Stimulated activated CD8-positive, alpha-beta memory T cell treated with anti-CD3 and anti-CD28 coated beads, Interleukin-4, amount 100 ng/mL, for 4 hours (primary cell): ENCODE measurements at regions not wholly inside any gene's neighbourhood (a gene's known extent, or its start where the extent isn't known, plus 50 kb on each side); places are given as distances from the start of the nearest gene placed in this dataset.
"Not testable (repeated sequence)": the region's sequence is repeated elsewhere in the genome, so short reads cannot be mapped to it uniquely, and the experiment has no call there.

Experiments used
- DNase-seq, 2 donors: peaks; one replicate each; pipeline ENCODE4 v3.0.0-alpha.2; 2020; ENCODE audit warnings: low read depth in 2 of 2, low spot score in 1 of 2

DNA sequence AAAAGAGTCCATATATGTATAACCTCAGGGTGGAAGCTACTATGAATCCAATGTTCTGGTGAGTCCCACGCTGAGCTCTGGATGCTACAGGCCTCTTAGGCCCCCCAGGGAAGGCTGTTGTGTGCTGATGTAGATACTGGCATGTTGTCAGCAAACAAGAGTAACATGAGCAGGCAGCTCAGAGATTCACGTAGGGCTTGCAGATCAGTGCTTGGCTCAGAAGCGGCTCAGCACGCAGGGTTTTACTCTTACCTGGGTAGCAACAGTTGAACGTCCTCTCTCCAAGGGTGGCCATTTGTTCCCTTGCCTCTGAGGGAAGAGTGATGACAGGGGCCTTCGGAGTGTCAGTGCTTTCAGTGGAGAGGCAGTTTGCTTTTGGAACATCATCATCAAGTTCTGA lies 93.4 kb downstream of the ZFP64 start:
- DNase-seq: no peak

GRCh38 chr20:52096117-52096516 lies 95.5 kb downstream of the ZFP64 start:
- no peak for DNase-seq

DNA sequence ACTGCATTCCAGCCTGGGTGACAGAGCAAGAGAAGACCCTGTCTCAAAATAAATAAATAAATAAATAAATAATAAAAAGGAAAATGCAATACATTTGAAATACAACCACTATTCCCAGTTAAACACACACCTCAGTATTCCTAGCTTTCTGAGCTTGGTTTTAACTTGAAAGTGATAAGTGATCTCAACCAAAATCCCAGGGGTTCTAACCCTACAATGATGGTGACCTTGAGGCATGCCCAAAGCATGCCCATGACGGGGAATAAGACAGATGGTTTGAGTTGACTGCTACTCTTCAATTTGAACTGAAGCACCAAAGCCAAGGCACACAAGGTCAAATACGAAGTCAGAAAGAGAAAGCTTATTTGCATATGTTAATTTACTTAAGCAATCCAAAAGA lies 96.9 kb downstream of the ZFP64 start:
- DNase-seq: no peak

GRCh38 chr20:52093575-52093974 lies 98.0 kb downstream of the ZFP64 start:
- no peak for DNase-seq

DNA sequence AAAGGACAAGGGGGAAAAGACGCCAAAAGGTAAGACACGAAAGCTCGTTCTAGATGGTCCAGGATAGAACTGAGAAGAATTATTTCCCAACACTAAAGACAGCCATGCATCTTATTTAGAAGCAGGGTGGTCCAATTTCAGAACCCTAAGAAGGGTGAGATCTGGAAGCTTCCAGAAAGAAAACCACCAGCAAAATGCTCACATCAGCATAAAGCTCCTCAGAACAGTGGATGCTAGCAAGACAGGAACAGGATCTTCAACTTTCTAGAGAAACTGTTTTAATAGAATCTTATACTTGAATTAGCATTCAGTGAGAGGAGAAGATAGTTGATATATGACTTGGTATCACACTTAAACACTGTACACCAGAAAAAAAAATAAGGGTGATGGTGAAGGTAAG lies 101.5 kb downstream of the ZFP64 start:
- no peak for DNase-seq

DNA sequence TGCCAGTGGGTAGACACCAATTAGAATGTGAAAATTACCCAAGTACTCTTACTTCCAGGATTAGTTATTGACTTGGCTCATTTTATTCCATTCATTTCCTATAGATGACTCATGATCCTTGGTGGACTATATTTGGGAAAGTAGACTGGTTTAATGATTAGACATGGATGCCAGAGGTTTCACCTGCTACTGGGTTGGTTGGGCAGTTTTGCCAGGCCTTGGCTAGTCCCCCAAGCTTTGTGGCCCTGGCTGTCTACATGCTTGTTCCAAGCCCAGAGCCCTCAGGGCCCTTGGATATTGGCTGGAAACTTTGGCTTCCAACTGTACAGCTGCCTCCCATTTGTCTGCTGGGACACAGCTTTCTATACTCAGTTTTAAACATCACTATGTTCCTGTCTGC lies 104.1 kb downstream of the ZFP64 start:
- DNase-seq: no peak

DNA sequence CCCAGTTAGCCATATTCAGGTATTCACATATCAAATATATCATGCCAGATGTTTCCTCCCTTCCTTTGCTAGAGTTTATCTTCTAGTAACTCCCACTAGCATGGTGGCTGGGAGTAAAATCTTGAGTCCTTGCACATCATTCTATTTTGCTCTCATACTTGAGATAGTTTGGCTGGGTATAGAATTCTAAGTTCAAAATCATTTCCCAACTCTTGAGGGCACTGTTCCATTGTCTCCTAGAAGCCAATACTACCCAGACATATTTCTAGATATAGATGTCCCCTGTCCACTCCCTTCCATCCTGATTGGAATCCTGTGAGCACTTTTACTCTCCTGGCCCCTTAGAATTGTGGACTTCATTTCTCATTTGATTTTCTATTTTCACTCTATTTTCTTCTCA lies 104.7 kb downstream of the ZFP64 start:
- no peak for DNase-seq

DNA sequence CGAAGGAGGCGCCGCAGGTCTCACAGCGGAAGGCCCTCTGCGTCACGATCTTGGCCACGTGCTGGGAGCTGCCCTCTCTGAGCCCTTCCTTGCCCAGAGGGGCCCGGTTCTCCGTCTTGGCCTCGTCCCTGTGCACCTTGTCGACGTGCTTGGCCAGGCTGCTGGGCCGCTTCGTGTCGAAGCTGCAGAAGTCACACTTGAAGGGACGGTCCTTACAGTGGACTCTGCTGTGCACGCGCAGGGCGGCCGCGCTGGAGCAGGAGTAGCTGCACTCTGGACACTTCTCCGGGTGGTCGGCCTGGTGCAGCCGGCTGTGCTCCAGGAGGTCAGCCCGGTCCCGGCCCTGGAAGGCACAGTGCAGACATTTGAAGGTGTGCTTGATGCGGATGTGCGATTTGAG lies 106.9 kb downstream of the ZFP64 start:
- DNase-seq: no peak

GRCh38 chr20:52083627-52084232 lies 107.8 kb downstream of the ZFP64 start:
- DNase-seq: no peak

GRCh38 chr20:52082612-52083011 lies 109.0 kb downstream of the ZFP64 start:
- no peak for DNase-seq

DNA sequence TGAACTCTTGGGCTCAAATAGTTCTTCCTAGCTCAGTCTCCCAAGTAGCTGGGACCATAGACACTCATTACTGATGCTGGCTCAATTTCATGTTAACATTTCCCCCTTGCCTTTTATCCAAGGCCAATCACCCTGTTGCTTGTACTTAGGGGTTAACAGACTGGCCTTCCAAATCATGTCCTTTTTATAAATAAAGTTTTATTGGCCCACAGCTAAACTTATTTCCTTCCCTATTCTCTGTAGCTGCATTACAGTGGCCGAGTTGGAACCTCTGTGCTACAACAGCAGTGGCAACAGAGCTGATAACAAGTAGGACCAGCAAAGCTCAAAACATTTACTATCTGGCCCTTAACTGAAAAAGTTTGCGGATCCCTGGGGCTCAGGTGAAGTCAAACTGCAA lies 109.8 kb downstream of the ZFP64 start:
- no peak for DNase-seq

DNA sequence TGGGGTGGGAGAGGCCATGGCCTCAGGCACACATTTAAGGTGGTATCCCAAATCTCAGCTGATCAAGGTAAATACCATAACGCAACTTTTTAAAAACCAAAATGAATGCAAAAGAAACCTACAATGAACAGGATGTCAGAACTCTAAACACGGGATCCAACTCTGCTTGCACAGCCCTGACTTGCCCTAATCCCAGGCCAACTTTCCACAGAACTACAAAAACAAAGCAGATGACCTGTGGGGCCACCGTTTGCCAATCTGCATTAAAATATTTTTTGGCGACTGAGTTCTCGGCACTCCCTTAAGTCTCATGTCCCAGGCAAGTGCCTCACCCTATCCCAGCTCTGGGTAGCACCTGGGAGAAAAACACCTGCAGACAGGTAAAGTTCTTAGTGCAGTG lies 110.5 kb downstream of the ZFP64 start:
- no peak for DNase-seq

DNA sequence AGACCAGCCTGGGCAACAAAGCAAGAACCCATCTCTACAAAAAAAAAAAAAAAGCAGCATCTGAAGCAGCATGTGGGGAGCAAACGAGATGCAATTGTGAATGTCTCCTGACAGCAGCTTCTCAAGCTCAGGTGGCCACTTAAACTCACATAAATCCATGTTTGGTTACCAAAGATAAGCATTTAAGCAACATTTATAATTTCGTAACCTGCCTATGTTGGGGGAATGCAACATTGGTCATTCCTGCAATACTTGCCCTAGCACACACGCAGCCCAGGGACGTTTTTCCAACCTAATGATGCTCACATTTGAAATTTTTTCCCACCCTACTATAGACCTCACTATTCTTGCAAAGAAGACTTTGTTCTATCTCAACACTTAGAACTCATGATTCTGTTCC lies 113.3 kb downstream of the ZFP64 start:
- no peak for DNase-seq

DNA sequence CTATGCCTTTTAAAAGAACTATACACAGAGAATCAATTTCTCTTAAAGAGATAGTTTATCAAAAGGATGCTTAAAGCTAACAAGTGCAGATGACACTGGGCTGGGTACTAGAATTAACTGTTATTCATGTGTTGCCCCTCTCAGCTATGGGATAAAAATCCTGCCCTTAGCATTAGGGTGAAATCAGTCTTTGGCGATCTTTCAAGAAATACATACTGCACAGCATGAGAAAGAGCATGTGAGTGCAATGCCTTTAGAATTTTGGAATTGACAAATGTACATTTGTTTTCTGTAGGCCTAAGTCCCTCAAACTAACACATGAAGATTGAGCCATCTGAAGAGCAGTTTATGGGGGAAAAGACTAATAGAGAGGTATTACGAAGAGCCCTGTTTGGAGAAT lies 115.4 kb downstream of the ZFP64 start:
- no peak for DNase-seq

DNA sequence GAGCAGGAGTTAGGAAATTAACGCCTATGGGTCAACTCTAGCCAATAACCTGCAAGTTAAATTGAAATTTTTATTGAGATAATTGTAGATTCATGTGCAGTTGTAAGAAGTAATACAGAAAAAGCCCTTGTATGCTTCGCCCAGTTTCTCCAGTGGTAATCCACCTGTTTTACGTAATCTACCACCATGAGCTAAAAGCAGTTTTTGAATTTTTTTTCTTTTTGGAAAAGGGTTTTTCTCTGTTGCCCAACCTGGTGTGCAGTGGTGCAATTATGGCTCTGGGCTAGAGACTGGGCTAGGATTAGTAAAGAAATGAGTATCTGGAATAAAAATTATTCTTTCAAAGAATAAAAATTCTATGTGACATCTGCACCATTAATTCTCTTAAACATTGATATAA lies 116.2 kb downstream of the ZFP64 start:
- DNase-seq: no peak

DNA sequence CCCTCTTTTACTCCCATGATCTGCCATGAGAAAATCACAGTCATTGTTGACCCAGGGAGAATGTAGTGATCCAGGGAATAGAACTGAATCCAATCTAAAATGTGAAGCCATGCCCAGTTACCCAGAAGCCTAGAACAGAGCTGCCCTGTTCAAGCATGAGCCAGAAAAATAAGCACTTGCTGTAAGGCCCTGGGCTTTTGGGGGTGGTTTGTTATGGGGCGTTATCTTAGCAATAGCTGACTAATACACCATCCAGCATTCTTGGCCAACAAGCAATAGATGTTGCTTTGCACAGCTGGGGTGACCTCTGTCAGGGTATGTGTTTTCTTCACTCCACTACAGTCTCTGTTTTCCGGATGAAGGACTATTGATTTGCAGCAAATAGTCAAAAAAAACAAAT lies 120.4 kb downstream of the ZFP64 start:
- DNase-seq: no peak

DNA sequence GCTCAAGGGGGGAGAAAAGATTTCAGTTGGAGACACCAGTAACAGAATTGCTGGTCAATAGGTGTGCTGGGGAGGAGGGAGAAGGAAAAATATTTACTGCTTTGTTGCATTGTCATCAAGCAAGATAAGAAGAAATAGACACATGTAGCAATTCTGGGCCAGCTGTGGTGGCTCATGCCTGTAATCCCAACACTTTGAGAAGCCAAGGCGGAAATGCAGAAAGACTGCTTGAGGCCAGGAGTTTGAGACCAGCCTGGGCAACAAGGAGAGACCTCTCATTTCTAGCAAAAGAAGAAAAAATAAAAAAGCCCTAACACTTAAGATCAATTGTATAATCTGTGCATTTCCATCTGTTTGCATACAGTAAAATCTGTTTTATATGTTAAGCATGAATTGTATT lies 126.6 kb downstream of the ZFP64 start:
- DNase-seq: no peak

GRCh38 chr20:52062452-52063209 lies 128.9 kb downstream of the ZFP64 start:
- no peak for DNase-seq

DNA sequence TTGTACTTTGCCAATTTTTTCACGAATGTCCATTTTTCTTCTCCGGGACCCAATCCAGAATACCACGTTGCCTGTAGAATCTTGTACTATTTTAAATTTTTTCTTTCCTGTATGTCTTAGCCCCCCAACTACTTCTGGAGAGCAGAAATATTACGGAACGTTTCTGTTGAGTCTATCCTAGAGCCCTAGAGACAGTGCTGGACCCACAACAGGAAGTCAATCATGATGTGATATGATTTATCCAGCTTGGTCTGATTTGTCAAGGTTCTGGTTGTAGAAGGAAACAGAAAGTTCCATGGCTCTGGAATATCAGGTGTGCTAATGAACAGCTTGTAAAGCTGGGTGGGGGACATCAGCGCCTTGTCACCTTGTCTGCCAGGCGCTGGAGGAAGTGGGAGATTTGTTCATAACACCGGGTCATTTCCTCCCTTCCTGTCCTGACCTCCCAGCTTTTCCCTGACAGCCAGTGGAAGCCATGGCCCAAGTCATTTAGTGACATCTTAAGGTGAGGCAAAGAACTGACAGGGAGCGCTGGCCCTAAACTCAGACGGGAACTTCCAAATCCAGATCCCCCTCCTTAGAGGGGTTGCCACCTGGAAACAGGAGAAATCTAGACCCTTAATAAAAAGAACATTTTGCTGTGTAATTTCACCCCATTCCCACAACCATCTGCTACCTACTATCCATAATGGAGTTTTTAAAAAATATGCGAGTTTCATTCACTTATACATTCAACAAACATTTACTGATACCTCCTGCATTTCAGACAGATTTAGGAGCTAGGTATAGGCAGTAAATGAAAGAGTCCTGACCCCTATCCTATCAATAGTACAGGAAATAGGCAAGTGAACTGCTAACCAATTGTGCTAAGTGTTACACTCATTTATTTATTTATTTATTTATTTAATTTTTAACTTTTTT lies 130.5 kb downstream of the ZFP64 start:
- DNase-seq: no peak

GRCh38 chr20:52057133-52057532 lies 134.4 kb downstream of the ZFP64 start:
- not testable (repeated sequence) for DNase-seq

- no peak for DNase-seq
Measured at GRCh38 chr20:52056203-52057062, 135.1 kb downstream of the ZFP64 start.
